Fibroblast of mammary gland (primary cell): ENCODE measurements at regions not wholly inside any gene's neighbourhood (a gene's known extent, or its start where the extent isn't known, plus 50 kb on each side); places are given as distances from the start of the nearest gene placed in this dataset.

Experiments used
- DNase-seq: peaks from one replicate; pipeline ENCODE4 v3.0.0-alpha.2; 2010; ENCODE audit warnings: low read depth
- H3K4me3 ChIP-seq: 2 replicates; pipeline ENCODE4 v1.5.1; 2011; ENCODE audit warnings: low read depth, mild to moderate bottlenecking, low read length, moderate library complexity; ENCODE audit not compliant: control insufficient read depth
- CTCF ChIP-seq: conservative IDR thresholded peaks from 2 replicates; pipeline ENCODE4 v1.5.1; 2011; ENCODE audit warnings: low read depth, low read length, inconsistent platforms; ENCODE audit not compliant: control insufficient read depth, insufficient read depth

GRCh38 chr6:3960754-3961361, 111.7 kb downstream of the FAM50B start:
- no peak for TF ChIP-seq CTCF
- H3K4me3 ChIP-seq: no peak overlapping the region
- no peak for DNase-seq

- no peak for TF ChIP-seq CTCF
- H3K4me3 ChIP-seq: no peak overlapping the region
- DNase-seq: no peak
These were observed 112.5 kb downstream of the FAM50B start for GRCh38 chr6:3961581-3962215.

GRCh38 chr6:3962291-3963280, 113.4 kb downstream of the FAM50B start:
- H3K4me3 ChIP-seq: no peak overlapping the region
- DNase-seq: peak; percentile 39
- TF ChIP-seq CTCF: no peak

GRCh38 chr6:3963426-3963825, 114.3 kb downstream of the FAM50B start:
- H3K4me3 ChIP-seq: no peak overlapping the region
- TF ChIP-seq CTCF: no peak
- no peak for DNase-seq

- peak; percentile 25 for DNase-seq
- H3K4me3 ChIP-seq: no peak overlapping the region
- no peak for TF ChIP-seq CTCF
These were observed 113.7 kb downstream of the FAM217A start for GRCh38 chr6:3965071-3965718.

- no peak overlapping the region for H3K4me3 ChIP-seq
- TF ChIP-seq CTCF: no peak
- no peak for DNase-seq
These were observed 112.5 kb downstream of the FAM217A start for GRCh38 chr6:3966426-3966825.
